Lower leg skin (tissue), 4 donors: ENCODE measurements at regions not wholly inside any gene's neighbourhood (a gene's known extent, or its start where the extent isn't known, plus 50 kb on each side); places are given as distances from the start of the nearest gene placed in this dataset.

Experiments
- DNase-seq, 2 donors: peaks; one replicate each; pipeline ENCODE4 v3.0.0-alpha.2; 2019; ENCODE audit warnings: low spot score in 2 of 2
- H3K4me3 ChIP-seq: fragments of 200-600 bp; sonication (generic); 2 replicates; pipeline ENCODE4 v1.5.1; 2017; ENCODE audit warnings: mild to moderate bottlenecking, low read depth; ENCODE audit not compliant: poor library complexity, severe bottlenecking
- POLR2A ChIP-seq, 2 donors: fragments of 450-650 bp; IDR thresholded peaks; one replicate each; pipeline ENCODE4 v1.6.1; 2016 to 2017; ENCODE audit warnings: antibody characterized with exemption in 2 of 2, mild to moderate bottlenecking in 1 of 2, moderate library complexity in 1 of 2
- WGBS, 2 donors: methylation state at CpG; one replicate each; pipeline ENCODE4 v1.1.5; 2018; 5-methylcytosine and 5-hydroxymethylcytosine counted together
- intact Hi-C: fragments of 100-400 bp; cut with DNase I; formaldehyde crosslinking; loops from one replicate; pipeline ENCODE4 v1.15.0; 2023; ENCODE audit warnings: low total_unique reads
- TF ChIP-seq, protein P1 (sequence below), 3 donors: fragments of 450-650 bp; IDR thresholded peaks; one replicate each; pipeline ENCODE4 v1.5.1; 2016; ENCODE audit warnings: antibody characterized with exemption in 3 of 3, mild to moderate bottlenecking in 3 of 3, moderate library complexity in 2 of 3

DNA sequence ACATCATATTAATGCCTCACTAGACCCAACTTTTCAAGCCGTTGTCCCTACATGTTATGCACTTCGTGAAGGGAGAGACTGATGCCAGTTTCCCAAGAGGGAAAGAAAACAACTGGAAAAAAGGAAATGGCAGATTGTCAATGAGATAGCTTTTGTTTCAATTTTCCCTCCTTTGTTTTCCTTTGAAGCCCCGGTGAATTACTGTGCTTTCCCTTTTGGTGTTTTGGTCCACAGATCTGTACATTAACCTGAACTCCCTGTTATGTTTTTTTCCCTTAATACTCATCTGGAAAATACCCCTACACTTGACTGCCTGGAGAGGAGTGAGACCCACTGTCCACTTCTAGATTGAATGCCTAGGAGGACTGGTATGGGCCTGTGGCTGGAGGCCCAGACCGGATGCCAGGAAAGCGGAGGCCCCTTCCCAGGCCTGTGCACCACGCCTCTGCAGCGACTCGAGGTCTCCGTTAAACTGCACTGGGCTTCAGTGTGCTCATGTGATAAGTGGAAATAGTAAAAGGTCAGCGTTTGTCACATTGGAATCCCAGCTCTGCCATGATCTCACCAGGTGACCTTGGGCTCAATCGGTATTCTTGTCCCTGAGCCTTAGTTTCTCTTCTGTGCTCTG lies 106.4 kb downstream of the GATA6 start:
- TF ChIP-seq, protein P1, sequence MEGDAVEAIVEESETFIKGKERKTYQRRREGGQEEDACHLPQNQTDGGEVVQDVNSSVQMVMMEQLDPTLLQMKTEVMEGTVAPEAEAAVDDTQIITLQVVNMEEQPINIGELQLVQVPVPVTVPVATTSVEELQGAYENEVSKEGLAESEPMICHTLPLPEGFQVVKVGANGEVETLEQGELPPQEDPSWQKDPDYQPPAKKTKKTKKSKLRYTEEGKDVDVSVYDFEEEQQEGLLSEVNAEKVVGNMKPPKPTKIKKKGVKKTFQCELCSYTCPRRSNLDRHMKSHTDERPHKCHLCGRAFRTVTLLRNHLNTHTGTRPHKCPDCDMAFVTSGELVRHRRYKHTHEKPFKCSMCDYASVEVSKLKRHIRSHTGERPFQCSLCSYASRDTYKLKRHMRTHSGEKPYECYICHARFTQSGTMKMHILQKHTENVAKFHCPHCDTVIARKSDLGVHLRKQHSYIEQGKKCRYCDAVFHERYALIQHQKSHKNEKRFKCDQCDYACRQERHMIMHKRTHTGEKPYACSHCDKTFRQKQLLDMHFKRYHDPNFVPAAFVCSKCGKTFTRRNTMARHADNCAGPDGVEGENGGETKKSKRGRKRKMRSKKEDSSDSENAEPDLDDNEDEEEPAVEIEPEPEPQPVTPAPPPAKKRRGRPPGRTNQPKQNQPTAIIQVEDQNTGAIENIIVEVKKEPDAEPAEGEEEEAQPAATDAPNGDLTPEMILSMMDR (IDR thresholded peaks at IDR 0.05), result no peak
- TF ChIP-seq POLR2A (IDR thresholded peaks at IDR 0.05), result no peak
- no peak for DNase-seq
- no peak overlapping the region for H3K4me3 ChIP-seq
- intact Hi-C loops, result no loop called here
- 65 to 69% methylated on average over 11 of the region's 11 CpGs for WGBS, 2 donors

DNA sequence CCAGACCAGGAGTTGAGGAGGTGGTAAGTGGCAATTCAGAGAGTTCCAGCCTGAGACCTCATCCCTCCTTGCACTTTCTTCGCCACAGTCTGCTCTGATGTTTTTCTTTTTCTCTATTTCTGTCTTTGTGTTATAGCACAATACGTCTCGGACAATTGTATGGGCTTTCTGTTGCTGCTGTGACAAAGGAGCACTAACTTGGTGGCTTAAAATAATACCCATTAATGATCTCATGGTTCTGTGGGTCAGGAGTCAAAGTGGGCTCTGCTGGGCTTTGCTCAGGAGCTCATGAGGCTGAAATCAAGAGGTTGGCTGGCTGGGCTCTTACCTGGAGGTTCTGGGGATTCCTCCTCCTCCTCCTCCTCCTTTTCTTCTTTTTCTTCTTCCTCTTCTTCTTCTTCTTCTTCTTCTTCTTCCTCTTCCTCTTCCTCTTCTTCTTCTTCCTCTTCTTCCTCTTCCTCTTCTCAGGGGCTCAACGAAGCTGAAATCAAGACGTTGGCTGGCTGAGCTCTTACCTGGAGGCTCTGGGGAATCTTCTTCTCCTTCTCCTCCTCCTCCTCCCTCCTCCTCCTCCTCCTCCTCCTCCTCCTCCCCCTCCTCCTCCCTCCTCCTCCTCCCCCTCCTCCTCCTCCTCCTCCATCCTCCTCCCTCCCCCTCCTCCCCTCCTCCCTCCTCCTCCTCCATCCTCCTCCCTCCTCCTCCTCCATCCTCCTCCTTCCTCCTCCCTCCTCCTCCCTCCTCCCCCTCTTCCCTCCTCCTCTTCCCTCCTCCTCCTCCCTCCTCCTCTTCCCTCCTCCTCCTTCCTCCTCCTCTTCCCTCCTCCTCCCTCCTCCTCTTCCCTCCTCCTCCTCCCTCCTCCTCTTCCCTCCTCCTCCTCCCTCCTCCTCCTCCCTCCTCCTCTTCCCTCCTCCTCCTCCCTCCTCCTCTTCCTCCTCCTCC lies 104.0 kb downstream of the GATA6 start:
- no peak overlapping the region for H3K4me3 ChIP-seq
- no peak for DNase-seq
- intact Hi-C loops, result no loop called here
- 92 to 93% methylated on average over 5 of the region's 5 CpGs for WGBS, 2 donors
- TF ChIP-seq POLR2A (IDR thresholded peaks at IDR 0.05), result no peak
- TF ChIP-seq, protein P1 (IDR thresholded peaks at IDR 0.05), result no peak

DNA sequence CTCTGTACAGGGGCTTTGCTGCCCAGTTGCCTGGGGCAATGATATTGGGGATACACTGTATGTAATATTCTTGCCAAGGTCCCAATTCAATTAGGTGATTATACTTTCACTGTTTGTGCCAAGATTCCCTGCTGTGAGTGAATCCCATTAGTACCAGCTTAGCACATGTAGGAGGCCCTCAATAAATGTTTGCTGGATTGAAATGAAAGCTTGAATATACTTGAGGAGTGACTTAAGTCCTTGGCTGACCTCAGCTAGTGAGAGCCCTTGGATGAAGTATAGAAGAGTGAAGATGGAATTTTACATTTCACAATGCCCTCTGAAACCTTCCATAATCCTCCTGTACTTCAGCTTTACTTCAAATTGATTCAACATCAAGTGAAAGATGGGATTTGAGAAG lies 102.9 kb downstream of the GATA6 start:
- TF ChIP-seq, protein P1 (IDR thresholded peaks at IDR 0.05), result no peak
- TF ChIP-seq POLR2A (IDR thresholded peaks at IDR 0.05), result no peak
- DNase-seq, result no peak
- no peak overlapping the region for H3K4me3 ChIP-seq
- intact Hi-C loops, result no loop called here

DNA sequence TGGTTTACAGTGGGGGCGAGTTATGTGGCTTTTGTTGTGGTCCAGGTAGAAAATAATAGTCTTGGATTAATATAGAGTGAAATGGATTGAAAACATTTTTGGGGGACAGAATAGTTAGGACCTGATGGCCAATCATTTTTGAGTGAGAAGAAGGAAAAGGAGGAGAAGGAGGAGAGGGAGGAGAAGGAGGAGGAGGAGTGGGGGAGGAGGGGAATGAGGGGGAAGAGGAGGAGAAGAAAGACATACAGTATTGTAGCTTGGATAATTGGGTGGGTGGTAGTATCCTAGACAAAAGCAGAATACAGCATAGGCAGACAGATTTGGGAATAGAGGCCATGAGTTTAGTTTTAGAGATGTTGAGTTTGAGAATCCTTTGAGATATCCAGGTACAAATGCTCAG lies 101.6 kb downstream of the GATA6 start:
- TF ChIP-seq, protein P1 (IDR thresholded peaks at IDR 0.05), result no peak
- TF ChIP-seq POLR2A (IDR thresholded peaks at IDR 0.05), result no peak
- intact Hi-C loops, result no loop called here
- no peak for DNase-seq
- H3K4me3 ChIP-seq, result no peak overlapping the region
- WGBS, 2 donors, result 84 to 93% methylated on average over 1 of the region's 1 CpG

DNA sequence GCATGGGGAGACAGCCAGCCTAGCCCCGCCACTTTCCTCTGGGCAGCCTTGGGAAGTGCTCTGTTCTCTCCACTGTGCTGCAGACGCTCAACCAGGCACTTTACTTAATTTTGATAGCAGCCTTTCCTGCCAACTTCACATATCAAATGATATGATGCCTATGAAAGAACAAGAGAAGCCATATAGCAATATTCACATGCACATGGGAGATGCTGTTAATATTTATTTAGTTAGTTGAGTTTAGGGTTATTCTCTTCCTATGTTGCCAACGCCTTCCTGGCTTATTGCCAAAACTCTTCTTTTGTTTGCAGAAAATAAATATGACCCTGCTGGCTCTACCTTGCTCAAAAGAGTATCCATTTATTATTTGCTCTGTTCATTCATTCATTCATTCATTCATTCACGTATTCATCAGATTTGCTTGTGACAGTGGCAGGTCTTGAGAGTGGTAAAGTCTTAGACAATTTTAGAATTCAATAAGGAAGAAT lies 99.3 kb downstream of the GATA6 start:
- DNase-seq, result no peak

More for the DNA sequence above, 99.3 kb downstream of the GATA6 start:
- intact Hi-C loops, result no loop called here
- WGBS, 2 donors, result 67 to 69% methylated on average over 4 of the region's 4 CpGs
- H3K4me3 ChIP-seq, result no peak overlapping the region
- TF ChIP-seq, protein P1 (IDR thresholded peaks at IDR 0.05), result no peak
- TF ChIP-seq POLR2A (IDR thresholded peaks at IDR 0.05), result no peak
